ENCODE measurements at regions not wholly inside any gene's neighbourhood (a gene's known extent, or its start where the extent isn't known, plus 50 kb on each side); places are given as distances from the start of the nearest gene placed in this dataset.

GRCh38 chr5:2836133-2836532 is 84.7 kb upstream of the IRX2 start:
- TF ChIP-seq EZH2 (IDR thresholded peaks at IDR 0.05; ENCODE audit: low read depth, unreplicated experiment) = no peak
- TF ChIP-seq CTCF (conservative IDR thresholded peaks at IDR 0.05; ENCODE audit: low read depth in 2 of 2) = no peak
- no peak for TF ChIP-seq CREB1 (CRISPR knock-in tag; IDR thresholded peaks at IDR 0.05; ENCODE audit: low read depth)
- TF ChIP-seq POLR2AphosphoS5 (IDR thresholded peaks at IDR 0.05; ENCODE audit: low read depth) = no peak
- TF ChIP-seq REST (IDR thresholded peaks at IDR 0.05; ENCODE audit: unreplicated experiment) = no peak
- TF ChIP-seq EZH2phosphoT487 (IDR thresholded peaks at IDR 0.05; ENCODE audit: unreplicated experiment) = no peak
